Activated naive CD4-positive, alpha-beta T cell treated with Interleukin-2 at 50 U/mL for 16 hours (primary cell): ENCODE measurements at regions not wholly inside any gene's neighbourhood (a gene's known extent, or its start where the extent isn't known, plus 50 kb on each side); places are given as distances from the start of the nearest gene placed in this dataset.

ENCODE experiments used
- DNase-seq: peaks from one replicate; pipeline ENCODE4 v3.0.0-alpha.2; 2020

DNA sequence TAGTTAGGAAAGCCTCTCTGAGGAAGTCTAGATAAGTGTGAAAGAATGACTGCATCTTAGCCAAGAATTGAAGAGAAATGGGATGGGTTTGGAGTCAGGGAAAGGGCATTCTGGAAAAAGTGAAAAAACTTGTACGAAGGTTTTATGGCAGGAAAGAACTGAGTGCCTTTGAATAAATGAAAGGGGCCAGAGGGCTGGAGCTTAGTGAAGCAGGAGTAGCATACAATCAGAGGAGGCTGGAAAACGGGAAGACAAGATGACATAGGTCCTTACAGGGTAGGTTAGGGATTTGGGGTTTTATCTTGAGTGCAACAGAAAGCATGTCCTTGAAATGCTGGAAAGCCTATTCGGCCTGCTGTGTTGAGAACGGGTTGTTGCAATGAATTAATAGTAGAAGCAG lies 152.6 kb upstream of the RND3 start:
- DNase-seq, result no peak

DNA sequence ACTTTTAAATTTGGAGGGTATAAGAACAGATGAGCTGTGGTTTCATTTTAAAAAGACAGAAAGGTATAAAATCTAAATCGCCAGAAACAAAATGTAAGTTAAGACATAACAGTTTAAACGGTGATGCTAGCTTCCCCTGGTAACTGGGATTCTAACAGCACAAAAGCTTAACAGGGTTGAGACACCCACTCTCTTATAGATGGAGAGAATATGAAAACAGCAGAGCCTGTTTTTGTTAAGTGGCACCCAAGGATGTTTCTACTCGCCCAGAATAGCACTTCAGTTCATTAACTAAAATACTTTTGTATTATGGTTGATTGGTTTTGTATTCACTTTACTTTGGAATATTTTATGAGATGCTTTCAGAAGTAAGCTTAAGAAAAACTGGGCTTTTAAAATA lies 151.9 kb upstream of the RND3 start:
- DNase-seq, result no peak

DNA sequence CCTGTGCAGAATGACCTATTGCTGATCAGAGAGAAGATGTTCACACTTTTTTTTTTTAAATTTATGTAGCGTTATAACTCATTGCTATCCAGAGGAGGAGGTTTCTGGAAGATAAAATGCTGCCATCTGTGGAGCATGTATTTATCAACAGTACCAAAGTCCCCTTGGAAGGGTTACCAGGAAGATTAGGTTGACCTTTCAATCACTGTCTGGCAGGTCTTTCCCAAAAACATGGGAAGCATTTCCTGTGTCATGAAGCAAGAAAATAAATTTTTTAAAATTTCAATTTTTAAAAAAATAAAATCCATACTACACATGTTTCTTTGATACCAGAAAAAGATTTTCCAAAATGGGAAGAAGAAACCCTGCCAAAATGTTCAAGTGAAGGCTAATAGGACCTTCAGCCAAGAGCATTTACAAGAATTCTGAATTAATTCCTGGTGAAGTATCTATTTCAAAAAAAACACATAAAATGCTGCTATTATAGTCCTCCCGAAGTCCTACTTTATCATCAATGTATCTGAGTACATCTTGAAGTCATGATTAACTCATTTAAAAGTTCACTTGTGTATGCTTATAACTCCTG lies 143.9 kb upstream of the RND3 start:
- no peak for DNase-seq

DNA sequence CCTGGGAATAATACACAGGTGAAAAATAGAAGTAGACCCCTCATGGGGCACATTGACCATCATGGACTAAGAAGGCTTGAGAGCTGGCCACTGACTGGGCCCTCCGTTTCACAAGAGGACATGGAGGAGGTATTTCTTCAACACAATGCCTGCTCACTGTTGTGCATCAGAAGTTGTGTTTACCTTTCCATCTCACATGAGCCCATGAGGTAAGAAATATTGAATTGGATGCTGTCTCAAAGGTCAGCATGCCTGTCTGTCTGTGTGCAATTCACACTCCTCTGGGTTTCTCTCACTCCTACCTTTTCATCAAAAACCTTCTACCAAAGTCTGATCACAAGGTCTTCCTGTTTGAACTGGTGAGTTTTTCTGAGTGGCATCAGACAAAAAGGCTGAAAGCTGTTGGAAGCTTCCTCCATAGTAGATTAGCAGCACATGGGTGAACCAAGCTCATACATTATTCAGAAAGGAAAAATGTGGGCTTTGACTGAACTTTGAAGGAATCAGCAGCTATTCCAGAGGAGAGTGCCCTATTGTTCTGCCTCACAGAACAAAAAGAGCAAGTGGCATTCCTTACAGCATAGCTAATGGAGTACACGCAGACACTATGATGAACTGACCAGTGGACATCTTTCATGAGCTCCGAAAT lies 143.2 kb upstream of the RND3 start:
- no peak for DNase-seq

DNA sequence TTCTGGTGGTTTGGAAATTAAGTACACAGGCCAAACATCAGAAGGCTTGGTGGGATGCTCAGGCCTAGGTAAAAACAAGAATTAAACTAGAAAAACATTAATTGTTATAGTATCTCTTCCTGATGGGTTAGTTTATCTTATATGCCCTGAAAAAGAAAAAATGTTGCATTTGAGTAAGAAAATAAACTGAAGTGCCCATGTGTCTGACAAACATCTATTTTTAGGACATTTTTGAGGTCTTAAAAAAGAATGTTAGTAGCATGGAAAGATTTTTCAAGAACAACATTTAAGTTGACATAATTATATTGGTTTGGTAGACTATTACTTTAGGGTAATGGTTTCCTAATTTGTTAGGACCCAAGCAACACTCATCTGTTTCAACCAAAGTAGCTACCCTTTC lies 140.1 kb upstream of the RND3 start:
- no peak for DNase-seq

DNA sequence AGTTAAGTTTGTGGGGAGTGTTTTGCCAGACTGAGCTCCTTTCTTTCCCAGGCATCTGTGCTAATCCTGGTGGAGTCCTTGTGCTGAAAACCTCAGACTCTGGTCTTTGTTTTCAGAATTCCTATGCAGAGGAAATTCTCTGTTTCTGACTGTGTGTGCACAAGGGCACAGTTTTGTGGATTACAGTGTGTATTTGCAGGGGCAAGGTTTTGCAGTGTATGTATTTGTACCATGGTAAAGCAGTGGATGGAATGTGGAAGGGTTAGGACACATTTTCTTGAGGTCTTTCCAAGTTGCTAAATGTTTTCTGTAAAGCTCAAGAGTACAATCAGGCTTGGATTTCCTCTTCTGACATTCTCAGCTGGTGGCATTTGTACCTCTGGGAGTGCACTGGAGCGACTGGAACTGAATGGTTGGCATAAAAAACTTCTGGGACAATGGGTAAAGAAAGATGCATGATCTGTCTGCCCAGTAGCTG lies 139.5 kb upstream of the RND3 start:
- no peak for DNase-seq

DNA sequence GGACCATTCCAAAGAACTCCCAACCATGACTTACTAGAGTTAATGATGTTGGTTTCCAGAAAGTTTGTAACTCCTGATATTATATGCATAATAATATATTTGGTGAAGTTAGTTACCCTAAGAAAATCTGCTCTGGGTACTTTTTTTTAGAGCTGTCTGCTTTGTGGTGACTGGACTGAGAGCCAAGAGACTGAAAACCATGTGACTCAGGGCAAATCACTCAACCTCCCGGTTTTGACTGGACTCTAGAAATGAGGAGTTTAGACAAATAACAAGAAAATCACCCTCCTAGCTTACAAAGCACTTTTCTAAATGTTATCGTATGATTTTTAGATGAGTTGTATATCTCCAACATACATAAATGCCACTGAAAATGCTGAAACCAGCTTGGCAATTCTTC lies 138.3 kb upstream of the RND3 start:
- DNase-seq, result no peak

DNA sequence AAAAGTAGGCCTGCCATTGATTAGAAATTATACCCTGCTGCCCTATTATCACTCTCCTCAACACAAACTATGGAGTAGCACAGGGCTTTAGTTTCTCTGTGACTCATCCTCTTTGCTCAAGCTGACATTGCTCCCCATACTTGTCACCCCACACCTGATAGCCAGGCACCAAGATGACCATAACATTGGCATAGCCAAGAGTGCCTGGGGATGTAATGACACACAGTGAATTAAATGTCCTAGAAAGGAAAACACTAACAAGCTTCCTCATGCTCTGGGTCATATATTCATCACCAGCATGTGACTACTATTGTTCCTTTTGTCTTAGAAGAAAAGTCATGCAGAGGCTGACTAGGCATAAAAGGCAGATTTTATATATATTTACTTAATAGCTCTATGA lies 137.8 kb upstream of the RND3 start:
- DNase-seq, result no peak

DNA sequence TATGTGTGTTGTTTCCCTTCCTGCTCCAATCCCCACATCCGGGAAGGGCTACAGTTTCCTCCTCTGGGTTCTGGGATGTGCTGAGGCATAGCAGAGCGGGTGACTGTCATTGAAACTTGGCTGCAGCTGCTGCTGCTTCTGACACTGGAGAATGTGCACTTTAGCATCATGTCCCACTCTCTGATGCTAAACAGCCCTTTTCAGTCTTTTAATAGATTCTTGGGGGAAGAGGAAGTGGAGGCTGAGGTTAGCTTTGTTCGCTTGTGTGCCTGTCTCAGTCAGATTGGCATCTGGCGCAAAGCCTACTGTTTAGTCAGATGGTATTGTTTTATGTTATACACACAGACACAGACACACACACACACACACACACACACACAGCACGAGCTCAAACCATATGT lies 136.5 kb upstream of the RND3 start:
- DNase-seq, result no peak

DNA sequence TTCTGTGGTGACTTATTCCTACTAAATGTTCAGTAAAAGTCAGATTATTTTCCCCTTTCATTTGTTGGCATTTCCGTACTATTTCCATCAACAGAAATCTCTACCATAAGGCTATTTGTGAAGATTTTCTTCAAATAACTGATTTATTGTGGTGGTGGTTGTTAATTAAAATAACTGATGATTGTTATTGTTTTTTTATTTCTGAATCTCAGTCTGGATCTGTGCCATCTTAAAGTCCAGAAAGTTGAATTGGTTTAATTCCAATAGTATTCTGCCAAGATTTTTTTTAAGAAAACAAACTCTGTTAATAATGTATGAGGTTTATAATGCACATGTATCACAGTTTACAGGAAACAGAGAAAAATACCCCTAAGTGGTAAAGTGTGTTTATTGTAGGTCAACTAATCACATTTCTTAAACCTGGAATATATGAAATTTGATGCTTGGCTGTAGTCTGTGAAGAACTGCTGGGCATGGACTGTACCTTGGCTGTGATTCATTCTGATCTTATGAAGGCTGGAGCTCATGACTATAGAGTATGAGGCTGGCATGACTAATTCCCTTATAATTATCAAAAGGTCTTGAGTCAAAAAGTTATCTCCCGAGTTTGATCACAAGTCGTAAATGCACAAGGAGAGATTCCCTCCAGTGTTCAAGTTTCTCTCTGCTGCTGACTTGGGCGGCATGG lies 134.2 kb upstream of the RND3 start:
- DNase-seq, result no peak

DNA sequence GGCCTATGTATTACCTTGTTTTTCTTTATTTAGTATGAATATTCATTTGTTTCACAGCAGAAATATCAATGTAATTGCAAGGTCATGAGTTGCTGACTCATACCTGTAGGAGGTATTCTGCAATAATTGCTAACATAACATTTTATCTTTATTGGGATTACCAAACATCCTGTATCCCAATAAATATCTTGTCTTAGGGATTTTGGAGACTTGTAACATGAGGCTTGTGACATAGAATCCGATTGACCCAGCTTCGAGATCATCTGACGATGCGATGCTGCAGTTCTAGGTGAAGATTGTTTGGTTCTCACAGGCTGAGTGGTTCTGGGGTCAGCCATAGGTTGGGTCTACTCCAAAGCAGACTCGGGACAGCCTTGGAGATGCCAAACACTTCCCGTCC lies 133.4 kb upstream of the RND3 start:
- DNase-seq, result no peak

DNA sequence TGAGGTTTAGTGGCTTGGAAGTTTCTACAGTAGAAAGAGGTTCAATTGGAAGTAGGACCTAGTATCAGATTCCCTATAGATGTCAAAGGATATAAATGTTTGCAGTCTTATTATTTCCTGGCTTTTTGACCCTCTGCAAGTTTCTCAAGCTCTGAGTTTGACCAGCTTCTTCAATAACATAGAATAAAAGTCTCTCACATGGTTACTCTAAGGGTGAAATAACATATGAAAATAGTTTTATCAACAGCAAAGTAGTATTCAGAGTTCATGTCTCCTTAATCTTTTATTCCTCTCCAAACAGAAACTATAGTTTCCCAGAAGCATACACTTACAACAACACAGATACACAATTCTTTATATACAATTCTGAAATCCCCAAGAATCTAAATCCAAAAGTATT lies 132.9 kb upstream of the RND3 start:
- DNase-seq, result no peak

DNA sequence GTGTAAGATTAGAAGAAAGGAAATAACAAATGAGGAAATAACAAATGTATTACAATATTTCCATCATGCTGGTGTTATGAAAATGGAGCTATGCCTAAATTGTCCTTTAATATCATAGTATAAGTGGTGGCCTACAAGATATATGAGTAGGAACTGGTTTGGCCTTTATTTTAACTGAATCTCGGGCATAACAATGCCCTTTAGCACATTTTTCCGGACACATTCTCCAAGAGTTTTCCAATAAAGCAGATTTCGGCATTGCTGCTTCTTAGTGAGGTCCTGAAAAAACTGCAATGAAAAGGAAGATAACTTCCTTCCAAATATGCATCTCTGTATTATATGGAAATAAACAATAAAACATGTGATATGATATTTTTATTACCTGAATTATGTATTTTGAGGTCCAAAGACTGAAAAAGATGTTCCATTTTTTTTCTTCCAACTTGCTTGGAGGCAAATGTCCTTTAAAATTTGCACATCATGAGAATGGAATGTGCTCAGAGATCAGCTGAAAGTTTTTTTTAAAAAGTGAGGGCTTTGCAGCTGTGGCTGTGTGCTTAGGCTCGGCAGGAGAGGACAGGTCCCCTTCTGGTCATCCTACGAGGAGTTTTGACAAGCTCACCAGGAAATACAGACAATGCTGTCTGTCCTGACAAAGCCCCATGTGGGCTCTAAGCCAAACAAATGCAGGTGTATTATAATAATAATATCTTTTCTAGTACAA lies 132.3 kb upstream of the RND3 start:
- DNase-seq, result no peak

DNA sequence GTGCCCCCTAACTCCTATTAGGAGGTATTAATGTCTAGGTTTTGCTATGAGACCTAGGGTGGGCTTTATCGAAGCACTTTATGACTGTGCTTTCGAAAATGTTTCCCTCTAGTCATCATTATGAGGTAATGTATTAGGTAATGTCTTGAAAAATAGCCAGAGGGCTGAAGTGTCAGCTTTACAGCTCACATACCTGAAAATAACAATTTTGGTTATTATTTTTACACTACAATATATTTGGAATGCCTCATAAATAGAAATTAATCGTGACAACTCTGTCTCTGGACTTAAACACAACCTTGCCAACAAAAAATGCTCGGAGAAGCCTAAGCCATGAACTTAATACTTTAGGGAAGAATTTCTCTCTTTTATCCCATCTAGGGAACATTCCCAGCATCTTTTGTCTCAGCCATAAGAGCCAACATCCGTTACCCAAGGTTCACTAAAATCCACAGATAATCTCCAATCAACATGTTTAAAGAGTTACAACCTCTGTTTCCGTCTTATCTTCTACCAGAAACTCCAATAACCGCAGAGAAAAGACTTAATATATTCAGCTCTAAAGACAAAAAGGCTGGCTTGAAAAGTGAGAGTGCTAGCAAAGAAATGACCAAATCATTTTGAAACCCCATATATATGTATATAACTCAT lies 130.9 kb upstream of the RND3 start:
- no peak for DNase-seq

DNA sequence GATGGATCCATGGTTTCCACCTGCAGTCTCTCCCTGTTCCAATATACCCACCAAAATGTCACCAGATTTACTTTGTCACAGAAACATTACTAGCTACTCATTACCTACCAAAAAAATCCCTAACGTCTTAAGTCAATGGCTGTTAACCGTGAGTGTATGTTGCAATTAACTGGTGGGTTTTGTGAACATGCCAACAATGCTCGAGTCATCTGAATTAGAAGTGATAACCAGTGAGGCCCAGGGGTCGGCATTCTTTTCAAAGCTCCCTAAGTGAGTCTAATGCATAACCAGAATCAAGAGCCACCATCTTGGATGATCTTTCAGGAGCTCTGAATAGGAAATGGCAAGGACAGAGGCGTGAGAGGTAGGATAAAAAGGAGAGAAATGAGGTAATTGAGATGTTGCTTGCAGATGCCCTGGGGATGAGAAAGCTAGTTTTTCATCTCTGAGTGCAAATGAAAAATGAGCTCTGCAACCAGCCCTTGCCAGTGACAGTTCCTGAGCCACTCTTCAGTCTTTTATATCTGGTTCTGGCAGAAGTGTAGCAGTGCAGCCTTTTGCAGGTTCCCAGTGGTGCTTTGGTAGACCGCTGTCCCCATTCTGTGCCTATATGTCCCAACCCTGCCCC lies 130.0 kb upstream of the RND3 start:
- no peak for DNase-seq

DNA sequence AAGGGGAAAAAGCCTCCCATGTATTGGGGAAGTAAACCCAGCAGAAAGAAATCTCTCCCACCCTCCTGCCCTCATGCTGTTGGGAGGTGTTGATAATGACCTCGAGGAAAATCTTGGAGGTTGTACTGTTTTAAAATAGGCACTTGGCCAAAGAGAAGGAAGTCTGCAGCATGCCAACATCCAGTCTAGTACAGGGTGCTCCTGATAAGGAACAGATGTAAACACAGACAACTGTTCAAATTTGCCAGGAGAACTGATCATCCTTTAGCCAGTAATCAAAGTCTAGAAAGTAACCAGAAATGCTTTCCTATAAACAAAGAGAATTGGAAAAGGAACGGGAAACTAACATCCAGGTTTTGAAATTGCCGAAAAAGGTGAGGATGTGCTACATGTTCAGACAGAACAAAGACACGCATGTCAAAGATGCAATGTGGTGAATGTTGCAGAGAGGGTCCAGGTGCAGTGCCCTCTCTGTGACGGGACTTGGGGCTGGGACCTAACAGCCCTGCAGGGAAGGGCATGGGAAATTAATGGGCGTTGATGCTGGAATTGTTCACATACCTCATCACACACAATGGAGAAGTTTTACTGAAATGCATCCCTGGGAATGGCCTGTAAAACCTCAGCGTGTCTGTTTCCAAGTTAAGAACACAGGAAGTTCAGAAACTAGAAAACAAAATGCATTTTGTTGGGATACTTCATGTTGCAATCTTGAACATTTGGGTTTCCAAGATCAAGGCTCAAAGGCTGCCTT lies 125.7 kb upstream of the RND3 start:
- DNase-seq, result no peak

DNA sequence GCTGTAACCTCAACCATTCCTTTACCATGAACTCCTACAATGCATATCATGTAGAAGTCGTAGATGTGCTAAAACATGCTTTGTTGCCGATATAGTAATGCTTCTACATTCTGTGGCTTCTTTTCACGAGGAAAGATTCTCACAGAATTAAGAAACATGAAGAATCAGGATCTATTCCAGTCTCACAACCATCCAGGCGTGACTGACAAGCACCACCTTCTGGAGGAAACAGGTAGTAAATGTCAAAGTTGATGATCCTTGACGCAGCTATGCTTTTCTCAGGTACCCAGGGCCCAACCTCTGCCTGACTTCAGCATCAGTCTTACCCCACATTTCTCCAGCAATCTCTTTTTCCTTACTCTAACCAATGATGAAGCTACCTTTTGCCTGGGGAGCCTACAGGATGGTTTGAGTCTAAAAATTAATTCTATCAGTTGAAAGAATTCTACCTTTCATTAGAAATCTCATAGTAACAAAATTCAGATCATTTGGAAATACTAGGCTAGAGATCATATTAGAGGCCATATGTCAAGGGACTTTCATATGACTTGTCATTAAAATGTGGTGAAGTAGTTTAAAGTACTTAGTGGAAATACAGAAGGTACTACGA lies 123.3 kb upstream of the RND3 start:
- DNase-seq, result no peak

DNA sequence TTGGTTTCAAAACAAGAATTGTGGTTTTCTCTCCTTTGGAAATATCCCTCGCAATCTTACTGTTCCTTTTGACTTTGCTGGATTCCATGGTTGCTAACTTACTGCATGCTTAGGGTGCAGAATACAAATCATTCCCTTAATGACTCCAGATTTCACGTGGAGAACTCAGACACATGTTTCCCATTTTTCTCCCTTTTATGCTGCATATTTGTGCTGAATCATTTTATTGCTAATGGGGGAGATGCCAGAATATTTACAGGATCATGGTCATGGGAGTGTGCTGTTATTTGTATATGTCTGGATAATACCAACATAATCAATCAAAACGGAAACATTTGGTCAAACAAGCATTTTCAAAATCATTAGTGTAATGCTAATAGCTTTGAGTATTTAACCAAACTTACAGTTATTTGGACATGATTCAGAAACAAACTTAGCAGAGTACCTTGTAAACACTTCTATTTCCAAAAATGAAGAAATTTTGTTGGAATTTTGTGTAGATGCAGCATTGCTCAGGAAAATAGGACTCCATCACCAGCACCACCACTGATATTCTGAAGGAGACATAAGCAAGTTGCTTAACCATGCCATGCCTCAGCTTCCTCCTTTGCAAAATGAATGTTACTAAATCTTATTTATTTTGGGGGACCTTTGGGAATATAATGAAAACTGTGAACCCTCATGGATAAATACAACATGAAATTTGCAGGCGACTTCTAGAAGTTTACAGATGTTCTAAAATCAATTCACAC lies 122.5 kb upstream of the RND3 start:
- no peak for DNase-seq

DNA sequence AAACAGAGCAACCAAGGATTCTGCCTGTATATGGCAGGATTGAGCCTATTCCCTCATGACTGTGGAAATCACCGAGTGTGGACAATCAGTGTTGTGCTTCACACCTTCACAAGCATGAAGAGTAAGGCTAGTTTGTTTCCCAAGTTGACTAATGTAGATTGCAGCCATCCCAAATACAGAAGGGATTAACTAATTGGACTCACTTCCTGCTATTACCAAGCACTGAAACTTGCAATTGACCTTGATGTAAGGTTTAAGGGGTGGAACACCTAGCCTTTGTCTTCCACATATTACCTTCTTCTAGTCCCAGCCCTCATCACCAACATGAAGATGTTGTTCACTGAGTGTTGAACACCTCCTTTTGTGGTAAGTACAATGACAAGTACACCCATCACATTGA lies 120.9 kb upstream of the RND3 start:
- DNase-seq, result no peak

DNA sequence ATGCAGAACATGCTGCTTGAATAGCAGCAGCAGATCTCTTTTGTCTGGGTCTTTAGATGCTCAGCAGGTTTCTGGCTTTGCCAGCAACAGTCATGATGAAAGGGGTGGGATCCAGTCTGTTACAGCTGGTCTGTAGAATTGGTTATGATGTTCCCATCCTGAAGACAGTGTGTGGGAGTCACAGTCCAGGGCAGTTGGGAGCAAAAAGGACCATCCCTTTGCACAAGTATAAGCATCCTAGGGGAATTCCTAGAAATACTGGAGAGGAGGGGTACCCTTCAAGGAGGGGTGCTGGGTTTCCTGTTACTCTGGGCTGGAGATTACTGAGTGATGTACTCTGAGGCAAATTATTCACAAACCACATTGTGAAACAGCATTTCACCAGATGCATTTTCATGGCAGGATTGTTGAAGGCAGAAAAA lies 119.9 kb upstream of the RND3 start:
- no peak for DNase-seq
